Neural cell (in vitro differentiated cells): ENCODE measurements at regions not wholly inside any gene's neighbourhood (a gene's known extent, or its start where the extent isn't known, plus 50 kb on each side); places are given as distances from the start of the nearest gene placed in this dataset.

ENCODE experiments used
- H2AFZ ChIP-seq: fragments of 200-600, 300-800 bp; sonication (generic), shearing (Covaris generic); 2 replicates; pipeline ENCODE4 v1.6.0; 2014; ENCODE audit warnings: low read depth, mild to moderate bottlenecking, antibody characterized with exemption, low read length, moderate library complexity
- H3F3A ChIP-seq: fragments of 200-600 bp; shearing (Covaris generic); 2 replicates; pipeline ENCODE4 v1.6.1; 2016; ENCODE audit warnings: mild to moderate bottlenecking, moderate library complexity, mixed read lengths, antibody characterized with exemption, low read length; ENCODE audit not compliant: insufficient read depth, poor library complexity, severe bottlenecking
- H3K27ac ChIP-seq: fragments of 200-600, 300-800 bp; sonication (generic), shearing (Covaris generic); 2 replicates; pipeline ENCODE4 v1.5.1; 2014; ENCODE audit warnings: mild to moderate bottlenecking, low read length, moderate library complexity
- H3K27me3 ChIP-seq: fragments of 300-800, 200-600 bp; sonication (generic), shearing (Covaris generic); 2 replicates; pipeline ENCODE4 v1.6.0; 2014; ENCODE audit warnings: mild to moderate bottlenecking, low read depth, low read length, moderate library complexity; ENCODE audit not compliant: insufficient read depth
- H3K36me3 ChIP-seq: fragments of 300-800, 200-600 bp; sonication (generic), shearing (Covaris generic); 2 replicates; pipeline ENCODE4 v1.5.1; 2014; ENCODE audit warnings: mild to moderate bottlenecking, antibody characterized with exemption, low read length, moderate library complexity; ENCODE audit not compliant: insufficient read depth
- H3K4me2 ChIP-seq: fragments of 300-800, 200-600 bp; sonication (generic), shearing (Covaris generic); 2 replicates; pipeline ENCODE4 v1.6.0; 2014; ENCODE audit warnings: mild to moderate bottlenecking, low read length
- H3K4me3 ChIP-seq: fragments of 300-800, 200-600 bp; sonication (generic), shearing (Covaris generic); 2 replicates; pipeline ENCODE4 v1.5.1; 2014; ENCODE audit warnings: mild to moderate bottlenecking, low read length, moderate library complexity
- H3K79me2 ChIP-seq: fragments of 200-600 bp; shearing (Covaris generic); replicated peaks from 2 replicates; pipeline ENCODE4 v1.6.0; 2014; ENCODE audit warnings: mild to moderate bottlenecking, low read length, moderate library complexity; ENCODE audit not compliant: insufficient read depth
- H3K9ac ChIP-seq: fragments of 300-800, 200-600 bp; sonication (generic), shearing (Covaris generic); 2 replicates; pipeline ENCODE4 v1.6.1; 2016; ENCODE audit warnings: mild to moderate bottlenecking, low read length, mixed read lengths
- H3K9me2 ChIP-seq: fragments of 200-600 bp; shearing (Covaris generic); 2 replicates; pipeline ENCODE4 v1.6.1; 2016; ENCODE audit warnings: mild to moderate bottlenecking, low read length, mixed read lengths; ENCODE audit not compliant: insufficient read depth
- H3K9me3 ChIP-seq: fragments of 200-600, 300-800 bp; sonication (generic), shearing (Covaris generic); 2 replicates; pipeline ENCODE4 v1.6.1; 2016; ENCODE audit warnings: mild to moderate bottlenecking, mixed run types, low read length, moderate library complexity, mixed read lengths
- H4K20me1 ChIP-seq: fragments of 200-600 bp; shearing (Covaris generic); 2 replicates; pipeline ENCODE4 v1.6.1; 2016; ENCODE audit warnings: mild to moderate bottlenecking, mixed run types; ENCODE audit not compliant: insufficient read depth
- EP300 ChIP-seq: fragments of 450-650 bp; conservative IDR thresholded peaks from 2 replicates; pipeline ENCODE4 v1.6.1; 2014; ENCODE audit warnings: antibody characterized with exemption, mild to moderate bottlenecking, moderate library complexity; ENCODE audit not compliant: poor library complexity, severe bottlenecking
- EZH2 ChIP-seq: fragments of 200-600, 300-800 bp; shearing (Covaris generic), sonication (generic); IDR thresholded peaks from 2 replicates; pipeline ENCODE4 v1.6.1; 2014; ENCODE audit warnings: antibody characterized with exemption, low read length, borderline replicate concordance, mild to moderate bottlenecking; ENCODE audit not compliant: insufficient read depth, poor library complexity, severe bottlenecking
- MXI1 ChIP-seq: fragments of 450-650 bp; conservative IDR thresholded peaks from 2 replicates; pipeline ENCODE4 v1.6.1; 2014; ENCODE audit warnings: antibody characterized with exemption, mild to moderate bottlenecking; ENCODE audit not compliant: poor library complexity, severe bottlenecking
- RAD21 ChIP-seq: fragments of 450-650 bp; conservative IDR thresholded peaks from 2 replicates; pipeline ENCODE4 v1.6.1; 2014; ENCODE audit warnings: antibody characterized with exemption, mild to moderate bottlenecking, moderate library complexity
- SMC3 ChIP-seq: fragments of 450-650 bp; conservative IDR thresholded peaks from 2 replicates; pipeline ENCODE4 v1.6.1; 2014; ENCODE audit warnings: antibody characterized with exemption, mild to moderate bottlenecking, moderate library complexity; ENCODE audit not compliant: poor library complexity
- TAF1 ChIP-seq: IDR thresholded peaks from 2 replicates; pipeline ENCODE4 v1.6.1; 2012; ENCODE audit warnings: low read depth
- TF ChIP-seq, protein P1 (sequence below): IDR thresholded peaks from 2 replicates; pipeline ENCODE4 v1.6.1; 2012; ENCODE audit warnings: borderline replicate concordance
- TF ChIP-seq, protein P2 (sequence below): fragments of 450-650 bp; IDR thresholded peaks from 2 replicates; pipeline ENCODE4 v1.5.1; 2014; ENCODE audit warnings: antibody characterized with exemption, mild to moderate bottlenecking, moderate library complexity; ENCODE audit not compliant: poor library complexity, severe bottlenecking

DNA sequence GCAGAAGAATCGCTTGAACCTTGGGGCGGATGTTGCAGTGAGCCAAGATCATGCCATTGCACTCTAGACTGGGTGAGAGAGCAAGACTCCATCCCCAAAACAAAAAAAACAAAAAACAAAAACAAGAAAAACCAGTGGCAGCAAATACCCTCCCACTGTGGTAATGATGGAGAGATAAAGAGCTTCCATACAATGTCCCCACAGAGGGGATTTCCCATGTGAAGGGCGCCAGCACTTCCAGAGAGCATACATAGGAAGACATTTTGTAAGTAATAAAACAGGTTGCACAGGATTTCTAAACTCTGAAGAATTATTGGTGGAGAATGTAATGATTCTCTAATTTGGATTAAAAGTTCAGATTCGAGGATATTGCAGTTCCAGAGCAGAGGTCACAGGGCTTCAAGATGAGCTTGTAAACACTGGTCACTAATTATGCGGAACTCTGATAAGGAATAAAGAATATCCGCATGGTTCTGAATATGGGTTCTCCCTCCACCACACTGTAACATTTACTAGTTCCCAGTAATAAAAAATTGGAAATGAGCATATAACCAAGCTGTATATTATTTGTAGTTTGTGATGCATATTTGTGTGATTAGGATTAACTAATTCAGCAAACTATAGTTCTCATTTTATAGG, 290.1 kb upstream of the SLC10A2 start:
- Histone ChIP-seq H3K9ac (no peak overlapping the region), H2AFZ (no peak overlapping the region), H3K27me3 (no peaks in the 10 kb centered on the region), H3K4me3 (no peak overlapping the region), H3K4me2 (no peak overlapping the region), H3K36me3 (no peaks in the 10 kb centered on the region), H3F3A (no peaks in the 10 kb centered on the region), H3K27ac (no peak overlapping the region), H3K9me3 (no peaks in the 10 kb centered on the region), H3K9me2 (no peaks in the 10 kb centered on the region), H3K79me2 (no peaks in the 10 kb centered on the region), H4K20me1 (no peaks in the 10 kb centered on the region)
- TF ChIP-seq EZH2 (no peak), SMC3 (no peak), EP300 (no peak), RAD21 (no peak), TAF1 (no peak), MXI1 (no peak)
- TF ChIP-seq, protein P1, sequence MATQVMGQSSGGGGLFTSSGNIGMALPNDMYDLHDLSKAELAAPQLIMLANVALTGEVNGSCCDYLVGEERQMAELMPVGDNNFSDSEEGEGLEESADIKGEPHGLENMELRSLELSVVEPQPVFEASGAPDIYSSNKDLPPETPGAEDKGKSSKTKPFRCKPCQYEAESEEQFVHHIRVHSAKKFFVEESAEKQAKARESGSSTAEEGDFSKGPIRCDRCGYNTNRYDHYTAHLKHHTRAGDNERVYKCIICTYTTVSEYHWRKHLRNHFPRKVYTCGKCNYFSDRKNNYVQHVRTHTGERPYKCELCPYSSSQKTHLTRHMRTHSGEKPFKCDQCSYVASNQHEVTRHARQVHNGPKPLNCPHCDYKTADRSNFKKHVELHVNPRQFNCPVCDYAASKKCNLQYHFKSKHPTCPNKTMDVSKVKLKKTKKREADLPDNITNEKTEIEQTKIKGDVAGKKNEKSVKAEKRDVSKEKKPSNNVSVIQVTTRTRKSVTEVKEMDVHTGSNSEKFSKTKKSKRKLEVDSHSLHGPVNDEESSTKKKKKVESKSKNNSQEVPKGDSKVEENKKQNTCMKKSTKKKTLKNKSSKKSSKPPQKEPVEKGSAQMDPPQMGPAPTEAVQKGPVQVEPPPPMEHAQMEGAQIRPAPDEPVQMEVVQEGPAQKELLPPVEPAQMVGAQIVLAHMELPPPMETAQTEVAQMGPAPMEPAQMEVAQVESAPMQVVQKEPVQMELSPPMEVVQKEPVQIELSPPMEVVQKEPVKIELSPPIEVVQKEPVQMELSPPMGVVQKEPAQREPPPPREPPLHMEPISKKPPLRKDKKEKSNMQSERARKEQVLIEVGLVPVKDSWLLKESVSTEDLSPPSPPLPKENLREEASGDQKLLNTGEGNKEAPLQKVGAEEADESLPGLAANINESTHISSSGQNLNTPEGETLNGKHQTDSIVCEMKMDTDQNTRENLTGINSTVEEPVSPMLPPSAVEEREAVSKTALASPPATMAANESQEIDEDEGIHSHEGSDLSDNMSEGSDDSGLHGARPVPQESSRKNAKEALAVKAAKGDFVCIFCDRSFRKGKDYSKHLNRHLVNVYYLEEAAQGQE = no peak
- TF ChIP-seq, protein P2, sequence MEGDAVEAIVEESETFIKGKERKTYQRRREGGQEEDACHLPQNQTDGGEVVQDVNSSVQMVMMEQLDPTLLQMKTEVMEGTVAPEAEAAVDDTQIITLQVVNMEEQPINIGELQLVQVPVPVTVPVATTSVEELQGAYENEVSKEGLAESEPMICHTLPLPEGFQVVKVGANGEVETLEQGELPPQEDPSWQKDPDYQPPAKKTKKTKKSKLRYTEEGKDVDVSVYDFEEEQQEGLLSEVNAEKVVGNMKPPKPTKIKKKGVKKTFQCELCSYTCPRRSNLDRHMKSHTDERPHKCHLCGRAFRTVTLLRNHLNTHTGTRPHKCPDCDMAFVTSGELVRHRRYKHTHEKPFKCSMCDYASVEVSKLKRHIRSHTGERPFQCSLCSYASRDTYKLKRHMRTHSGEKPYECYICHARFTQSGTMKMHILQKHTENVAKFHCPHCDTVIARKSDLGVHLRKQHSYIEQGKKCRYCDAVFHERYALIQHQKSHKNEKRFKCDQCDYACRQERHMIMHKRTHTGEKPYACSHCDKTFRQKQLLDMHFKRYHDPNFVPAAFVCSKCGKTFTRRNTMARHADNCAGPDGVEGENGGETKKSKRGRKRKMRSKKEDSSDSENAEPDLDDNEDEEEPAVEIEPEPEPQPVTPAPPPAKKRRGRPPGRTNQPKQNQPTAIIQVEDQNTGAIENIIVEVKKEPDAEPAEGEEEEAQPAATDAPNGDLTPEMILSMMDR = no peak

GRCh38 chr13:103354171-103354570, 288.0 kb upstream of the SLC10A2 start:
- Histone ChIP-seq H2AFZ (no peak overlapping the region), H3K9ac (no peak overlapping the region), H4K20me1 (no peaks in the 10 kb centered on the region), H3K9me2 (no peaks in the 10 kb centered on the region), H3K4me3 (no peak overlapping the region), H3K27me3 (no peaks in the 10 kb centered on the region), H3K79me2 (no peaks in the 10 kb centered on the region), H3K36me3 (no peaks in the 10 kb centered on the region), H3K27ac (no peak overlapping the region), H3F3A (no peaks in the 10 kb centered on the region), H3K9me3 (no peaks in the 10 kb centered on the region), H3K4me2 (no peak overlapping the region)
- no peak for TF ChIP-seq SMC3
- no peak for TF ChIP-seq TAF1
- no peak for TF ChIP-seq EZH2
- TF ChIP-seq MXI1 = no peak
